Activated B cell treated with CpG ODN at 0.5 μM for 24 hours (primary cell): ENCODE measurements at regions not wholly inside any gene's neighbourhood (a gene's known extent, or its start where the extent isn't known, plus 50 kb on each side); places are given as distances from the start of the nearest gene placed in this dataset.

Experiments
- ATAC-seq: fragments of 200-7000 bp; cut with Tn5 transposase; one replicate; pipeline ENCODE4 v1.10.0; 2021; ENCODE audit warnings: low read depth, mild to moderate bottlenecking, moderate library complexity
- CTCF ChIA-PET: fragments of 350-600 bp; sonication (Branson Sonifier 250); formaldehyde crosslinking; loops from one replicate; lab custom pipeline; 2021; ENCODE audit warnings: antibody characterized with exemption; lab: Charles Lee
- POLR2A ChIA-PET: fragments of 350-600 bp; sonication (Branson Sonifier 250); formaldehyde crosslinking; loops from one replicate; lab custom pipeline; 2021; ENCODE audit warnings: antibody characterized with exemption; lab: Charles Lee
- DNase-seq: peaks from one replicate; pipeline ENCODE4 v3.0.0; 2022
- H3K27ac Mint-ChIP-seq: one replicate; pipeline ENCODE4 v1.8.0; 2020; ENCODE audit warnings: mixed read lengths
- H3K27me3 Mint-ChIP-seq: one replicate; pipeline ENCODE4 v1.8.0; 2021; ENCODE audit warnings: mixed read lengths
- H3K36me3 Mint-ChIP-seq: one replicate; pipeline ENCODE4 v1.8.0; 2021; ENCODE audit warnings: low read depth, mixed read lengths
- H3K4me1 Mint-ChIP-seq: one replicate; pipeline ENCODE4 v1.8.0; 2021; ENCODE audit warnings: mixed read lengths
- H3K4me3 Mint-ChIP-seq: one replicate; pipeline ENCODE4 v1.8.0; 2020; ENCODE audit warnings: mild to moderate bottlenecking, mixed read lengths
- H3K9me3 Mint-ChIP-seq: one replicate; pipeline ENCODE4 v1.8.0; 2020; ENCODE audit warnings: mixed read lengths
- intact Hi-C: fragments of 100-400 bp; cut with micrococcal nuclease; formaldehyde crosslinking; loops from one replicate; pipeline ENCODE4 v1.15.1; 2024
- TF ChIP-seq, protein P1 (sequence below): fragments of 200-600 bp; IDR thresholded peaks from one replicate; pipeline ENCODE4 v1.8.0; 2022; ENCODE audit warnings: antibody characterized with exemption, mild to moderate bottlenecking

DNA sequence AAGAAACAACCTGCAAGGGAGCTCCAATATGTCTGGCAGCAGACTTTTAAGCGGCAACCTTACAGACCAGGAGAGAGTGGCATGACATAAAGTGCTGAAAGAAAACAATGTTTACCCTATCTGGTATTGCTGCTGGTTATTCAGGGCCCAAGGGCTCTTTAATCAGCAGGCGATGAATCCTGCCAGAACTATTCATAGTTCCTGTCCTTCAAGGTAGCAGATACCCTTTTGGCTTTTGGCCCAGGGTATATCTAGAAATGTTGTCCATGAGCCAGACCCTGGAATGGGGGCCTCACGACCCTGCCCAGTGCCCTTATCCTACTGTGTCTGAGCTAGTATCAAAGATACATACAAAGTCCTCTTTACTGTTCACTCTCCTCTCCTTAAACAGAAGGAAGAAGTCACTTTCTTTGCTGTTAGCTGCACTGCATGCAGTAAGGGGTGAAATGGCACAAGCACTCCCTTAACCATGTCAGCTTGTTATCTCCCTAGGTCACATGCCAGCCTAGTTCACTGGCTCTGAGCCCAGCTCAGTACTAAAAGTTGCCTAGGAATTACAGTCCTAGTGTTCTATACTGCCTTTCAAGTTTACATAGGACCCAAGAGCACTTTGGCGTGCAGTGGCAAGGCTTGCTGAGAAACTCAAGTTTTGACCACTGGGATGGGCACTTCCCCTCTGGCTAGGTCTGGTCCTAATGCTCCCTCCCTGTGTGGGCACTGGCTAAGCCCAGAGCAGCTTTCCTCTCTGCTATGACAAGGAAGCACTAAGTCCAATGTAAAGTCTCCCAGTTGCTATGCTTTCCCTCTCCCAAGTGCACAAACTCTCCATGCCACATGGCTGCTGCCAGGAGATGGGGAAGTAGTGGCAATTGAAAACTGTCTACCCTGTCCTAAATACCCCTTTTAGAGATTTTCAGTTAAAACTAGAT is 122.0 kb downstream of the HTR1B start:
- DNase-seq (no peak), ATAC-seq (no peak)
- no peaks in the 10 kb centered on the region for H3K4me1 Mint-ChIP-seq
- intact Hi-C loops: no loop called here
- H3K9me3 Mint-ChIP-seq: peaks cover 7% of the 10 kb centered on the region
- no peaks in the 10 kb centered on the region for H3K27me3 Mint-ChIP-seq
- H3K4me3 Mint-ChIP-seq: no peak overlapping the region
- H3K36me3 Mint-ChIP-seq: no peaks in the 10 kb centered on the region
- ChIA-PET CTCF (no interaction called here), POLR2A (no interaction called here)
- TF ChIP-seq, protein P1, sequence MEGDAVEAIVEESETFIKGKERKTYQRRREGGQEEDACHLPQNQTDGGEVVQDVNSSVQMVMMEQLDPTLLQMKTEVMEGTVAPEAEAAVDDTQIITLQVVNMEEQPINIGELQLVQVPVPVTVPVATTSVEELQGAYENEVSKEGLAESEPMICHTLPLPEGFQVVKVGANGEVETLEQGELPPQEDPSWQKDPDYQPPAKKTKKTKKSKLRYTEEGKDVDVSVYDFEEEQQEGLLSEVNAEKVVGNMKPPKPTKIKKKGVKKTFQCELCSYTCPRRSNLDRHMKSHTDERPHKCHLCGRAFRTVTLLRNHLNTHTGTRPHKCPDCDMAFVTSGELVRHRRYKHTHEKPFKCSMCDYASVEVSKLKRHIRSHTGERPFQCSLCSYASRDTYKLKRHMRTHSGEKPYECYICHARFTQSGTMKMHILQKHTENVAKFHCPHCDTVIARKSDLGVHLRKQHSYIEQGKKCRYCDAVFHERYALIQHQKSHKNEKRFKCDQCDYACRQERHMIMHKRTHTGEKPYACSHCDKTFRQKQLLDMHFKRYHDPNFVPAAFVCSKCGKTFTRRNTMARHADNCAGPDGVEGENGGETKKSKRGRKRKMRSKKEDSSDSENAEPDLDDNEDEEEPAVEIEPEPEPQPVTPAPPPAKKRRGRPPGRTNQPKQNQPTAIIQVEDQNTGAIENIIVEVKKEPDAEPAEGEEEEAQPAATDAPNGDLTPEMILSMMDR: no peak
- H3K27ac Mint-ChIP-seq: no peak overlapping the region

DNA sequence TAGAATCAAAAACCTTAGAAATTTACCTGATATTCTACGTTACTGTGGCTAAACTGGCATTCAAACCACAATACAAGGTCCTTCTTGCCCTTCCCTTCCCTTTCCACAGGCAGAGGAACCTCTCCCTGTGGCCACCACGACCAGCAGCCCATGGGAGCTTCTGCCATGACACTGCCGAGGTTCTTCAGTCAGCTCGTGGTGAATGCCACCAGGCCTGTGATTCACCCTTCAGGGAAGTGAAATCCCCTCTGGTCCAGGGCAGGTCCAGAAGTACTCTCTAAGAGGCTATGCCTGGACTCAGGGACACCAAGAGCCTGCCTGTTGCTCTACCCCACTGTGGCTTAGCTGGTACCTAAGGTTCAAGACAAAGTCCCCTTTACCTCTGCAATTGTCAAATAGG is 123.0 kb downstream of the HTR1B start:
- POLR2A ChIA-PET: no interaction called here
- intact Hi-C loops: no loop called here
- CTCF ChIA-PET: no interaction called here
- DNase-seq (no peak), ATAC-seq (no peak)
- Mint-ChIP-seq H3K9me3 (peaks cover 11% of the 10 kb centered on the region), H3K4me1 (no peaks in the 10 kb centered on the region), H3K36me3 (no peaks in the 10 kb centered on the region), H3K27ac (no peak overlapping the region), H3K27me3 (no peaks in the 10 kb centered on the region), H3K4me3 (no peak overlapping the region)
- TF ChIP-seq, protein P1: no peak

DNA sequence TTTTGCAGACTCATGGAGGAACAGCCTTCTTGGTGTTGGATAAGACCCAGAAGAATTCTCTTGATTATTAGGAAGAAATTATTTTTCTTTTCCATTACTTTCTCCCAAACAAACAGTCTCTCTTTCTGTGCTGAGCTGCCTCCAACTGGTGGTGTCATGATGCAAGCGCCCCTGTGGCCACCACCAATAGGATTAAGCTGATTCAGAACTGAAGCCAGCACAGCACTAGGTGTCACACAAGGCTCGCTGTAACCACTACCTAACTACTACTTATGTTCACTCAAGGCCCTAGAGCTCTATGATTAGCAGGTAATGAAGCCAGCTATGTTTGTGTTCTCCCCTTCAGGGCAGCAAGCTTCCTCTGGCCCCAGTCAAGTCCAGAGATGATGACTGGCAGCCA is 123.4 kb downstream of the HTR1B start:
- Mint-ChIP-seq H3K4me1 (no peaks in the 10 kb centered on the region), H3K36me3 (no peaks in the 10 kb centered on the region), H3K27me3 (no peaks in the 10 kb centered on the region), H3K9me3 (peaks cover 11% of the 10 kb centered on the region), H3K4me3 (no peak overlapping the region), H3K27ac (no peak overlapping the region)
- intact Hi-C loops: no loop called here
- ChIA-PET POLR2A (no interaction called here), CTCF (no interaction called here)
- ATAC-seq: no peak
- DNase-seq: no peak
- TF ChIP-seq, protein P1: no peak

DNA sequence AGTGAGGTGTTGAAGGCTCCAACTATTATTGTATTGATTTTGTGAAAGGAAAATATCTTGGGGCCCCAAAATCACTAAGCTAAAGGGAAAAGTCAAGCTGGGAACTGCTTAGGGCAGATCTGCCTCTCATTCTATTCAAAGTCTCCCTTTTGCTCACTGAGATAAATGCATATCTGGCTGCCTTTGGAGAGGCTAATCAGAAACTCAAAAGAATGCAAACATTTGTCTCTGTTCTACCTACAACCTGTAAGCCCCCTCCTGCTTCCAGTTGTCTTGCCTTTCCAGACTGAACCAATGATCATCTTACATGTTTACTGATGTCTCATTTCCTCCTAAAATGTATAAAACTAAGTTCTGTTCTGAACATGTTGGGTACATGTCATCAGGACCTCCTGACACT is 125.9 kb downstream of the HTR1B start:
- H3K4me3 Mint-ChIP-seq: no peak overlapping the region
- H3K27me3 Mint-ChIP-seq: no peaks in the 10 kb centered on the region
- peaks cover 17% of the 10 kb centered on the region for H3K9me3 Mint-ChIP-seq
- no peak overlapping the region for H3K27ac Mint-ChIP-seq
- POLR2A ChIA-PET: no interaction called here
- no peaks in the 10 kb centered on the region for H3K4me1 Mint-ChIP-seq
- intact Hi-C loops: no loop called here
- CTCF ChIA-PET: no interaction called here
- H3K36me3 Mint-ChIP-seq: no peaks in the 10 kb centered on the region
- ATAC-seq: no peak
- DNase-seq: no peak
- TF ChIP-seq, protein P1: no peak

DNA sequence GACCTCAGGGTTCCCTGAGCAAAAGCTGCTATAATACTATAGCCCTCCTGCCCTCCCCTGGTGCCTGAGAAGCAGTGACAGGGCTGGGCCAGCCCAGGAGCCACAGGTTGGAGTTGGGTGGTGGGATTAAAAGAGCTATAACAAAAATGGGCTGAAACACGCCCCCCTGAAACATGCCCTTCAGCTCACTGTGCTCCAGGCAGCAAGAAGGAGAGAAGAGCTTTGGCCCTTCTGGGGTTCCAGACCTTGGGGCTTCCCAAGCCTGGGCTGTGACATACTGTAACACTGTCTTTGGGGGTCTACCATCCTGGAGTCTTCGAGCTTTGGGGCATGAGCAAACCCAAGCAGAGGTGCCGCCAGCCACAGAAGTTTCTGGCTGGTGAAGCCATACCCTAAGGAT is 129.2 kb downstream of the HTR1B start:
- no peaks in the 10 kb centered on the region for H3K36me3 Mint-ChIP-seq
- DNase-seq (no peak), ATAC-seq (no peak)
- ChIA-PET CTCF (no interaction called here), POLR2A (no interaction called here)
- no peak overlapping the region for H3K27ac Mint-ChIP-seq
- intact Hi-C loops: no loop called here
- H3K27me3 Mint-ChIP-seq: no peaks in the 10 kb centered on the region
- H3K4me3 Mint-ChIP-seq: no peak overlapping the region
- H3K9me3 Mint-ChIP-seq: peaks cover 16% of the 10 kb centered on the region
- no peaks in the 10 kb centered on the region for H3K4me1 Mint-ChIP-seq
- TF ChIP-seq, protein P1: no peak
